ENCODE measurements at regions not wholly inside any gene's neighbourhood (a gene's known extent, or its start where the extent isn't known, plus 50 kb on each side); places are given as distances from the start of the nearest gene placed in this dataset.

DNA sequence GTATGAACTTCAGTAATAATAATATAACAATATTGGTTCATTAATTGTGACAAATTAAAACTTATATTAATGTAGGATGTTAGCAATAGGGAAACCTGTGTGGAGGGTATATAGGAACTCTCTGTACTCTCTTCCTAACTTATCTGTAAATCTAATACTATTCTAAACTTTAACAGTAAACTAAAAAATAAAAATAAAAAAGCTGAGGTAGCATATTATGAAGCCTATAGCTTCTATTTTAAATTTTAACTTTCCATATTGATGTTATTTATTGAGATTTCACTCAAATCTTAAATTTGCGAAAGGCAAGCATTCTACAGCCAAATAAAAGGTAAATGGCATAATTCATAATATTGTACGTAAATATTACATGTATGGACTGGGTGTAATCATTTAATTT, 326.4 kb downstream of the MEI4 start:
- DNase-seq (ENCODE audit: low spot score), result no peak

DNA sequence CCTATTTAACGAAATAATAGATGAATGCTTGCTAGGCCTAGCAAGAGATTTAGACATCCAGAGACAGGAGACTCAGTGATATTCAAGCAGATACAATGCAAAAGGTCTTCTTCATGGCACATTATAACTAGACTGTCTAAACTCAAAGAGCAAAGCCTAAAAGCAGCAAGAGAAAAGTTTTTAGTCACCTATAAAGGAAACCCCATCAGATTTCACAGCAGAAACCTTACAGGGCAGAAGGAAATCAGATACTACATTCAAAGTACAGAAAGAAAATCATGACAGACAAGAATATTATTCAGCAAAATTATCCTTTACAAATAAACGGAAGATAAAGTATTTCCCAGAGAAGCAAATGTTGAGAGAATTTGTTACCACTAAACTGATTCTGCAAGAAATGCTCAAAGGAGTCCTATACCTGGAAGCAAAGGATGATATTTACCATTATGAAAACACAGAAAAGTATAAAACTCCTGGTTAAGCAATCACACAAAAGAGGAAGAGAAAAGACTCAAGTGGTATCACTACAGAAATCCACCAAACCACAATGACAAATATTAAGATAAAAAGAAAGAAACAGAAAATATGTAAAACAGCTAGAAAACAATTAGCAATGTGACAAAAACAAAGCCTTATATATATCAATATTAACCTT, 333.7 kb downstream of the MEI4 start:
- no peak for DNase-seq (ENCODE audit: low spot score)

DNA sequence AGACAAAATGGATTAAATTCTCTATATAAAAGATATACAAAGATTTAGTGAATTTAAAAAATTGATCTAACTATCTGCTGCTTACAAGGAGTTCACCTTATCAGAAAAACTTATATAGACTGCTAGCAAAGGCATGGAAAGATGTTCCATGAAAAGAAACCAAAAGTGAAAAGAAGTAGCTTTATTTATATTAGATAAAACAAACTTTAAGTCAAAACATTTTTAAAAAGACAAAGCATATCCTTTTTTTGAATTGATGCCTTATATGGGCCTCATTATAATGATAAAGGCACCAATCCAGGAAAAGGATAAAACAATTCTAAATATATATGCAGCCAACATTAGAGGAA, 334.2 kb downstream of the MEI4 start:
- DNase-seq (ENCODE audit: low spot score), result no peak

DNA sequence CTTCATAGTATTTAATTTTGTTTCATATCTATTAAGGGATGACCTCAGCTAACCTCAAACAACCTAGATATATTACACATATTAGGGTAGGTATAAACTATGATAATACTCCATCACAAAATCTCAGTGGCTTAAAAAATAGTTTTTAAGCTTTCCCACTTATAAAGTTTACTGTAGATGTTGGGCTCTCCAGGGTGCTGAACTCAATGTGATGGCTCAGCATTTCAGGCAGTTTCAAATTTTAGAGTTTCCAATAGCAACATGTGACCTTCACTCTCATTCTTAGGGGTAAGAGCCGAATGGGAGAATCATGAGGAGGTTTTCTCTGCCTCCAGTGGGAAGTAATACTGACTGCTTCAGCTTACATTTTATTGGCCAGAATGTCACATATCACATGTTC, 357.3 kb downstream of the MEI4 start:
- DNase-seq (ENCODE audit: low spot score), result no peak

DNA sequence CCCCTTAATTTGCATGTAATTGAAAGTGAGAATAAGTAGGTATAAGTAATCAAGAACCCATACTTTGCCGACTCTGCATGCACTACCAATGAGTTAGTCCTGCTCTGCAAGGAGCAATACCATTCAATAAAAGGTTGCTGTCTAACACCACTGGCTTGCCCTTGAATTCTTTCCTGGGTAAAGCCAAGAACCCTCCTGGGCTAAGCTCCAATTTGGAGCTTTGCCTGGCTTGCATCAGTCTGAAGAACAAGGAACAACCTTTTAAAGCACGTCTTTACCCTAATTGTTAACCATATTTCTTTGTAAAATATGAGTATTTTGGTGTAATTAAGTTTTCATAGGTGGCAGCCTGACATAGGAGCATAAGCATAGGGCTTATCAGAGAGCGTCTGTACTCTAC, 367.7 kb downstream of the MEI4 start:
- DNase-seq (ENCODE audit: low spot score), result no peak

DNA sequence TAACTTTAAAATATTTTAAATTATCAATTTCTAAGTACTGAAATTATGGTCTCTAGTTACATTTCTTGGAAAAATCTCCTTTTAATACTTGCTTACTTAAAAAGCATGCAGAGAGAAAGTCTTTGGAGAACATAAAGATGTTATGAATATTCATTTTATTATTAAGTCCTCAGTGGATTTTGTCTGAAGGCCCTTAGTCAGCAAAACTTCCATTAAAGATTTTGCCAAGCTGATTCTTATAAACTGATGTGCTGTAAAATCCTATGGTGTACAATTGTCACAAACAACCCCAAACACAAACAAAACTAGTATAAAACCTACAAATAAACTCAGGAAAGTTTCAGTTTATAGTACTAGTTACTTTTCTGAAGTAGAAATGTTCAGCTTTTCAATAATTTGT, 372.7 kb downstream of the MEI4 start:
- no peak for DNase-seq (ENCODE audit: low spot score)

DNA sequence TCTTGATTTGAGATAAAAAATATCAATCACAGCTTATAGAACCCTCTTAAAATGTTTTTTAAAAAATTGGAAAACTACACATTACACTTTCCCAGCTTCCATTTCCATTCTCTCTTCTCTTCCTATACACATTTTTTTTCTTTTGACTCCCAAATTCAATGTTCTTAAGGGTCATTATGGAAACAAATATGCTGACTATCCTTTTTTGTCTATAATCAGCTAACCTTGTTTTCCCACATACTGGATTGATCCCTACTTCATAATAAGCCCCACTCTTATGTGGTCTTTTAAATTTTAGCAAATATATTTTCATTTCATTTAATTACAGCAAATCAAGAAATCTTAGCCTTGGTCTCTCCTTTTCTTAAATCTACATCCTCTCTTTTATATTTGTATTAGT, 378.4 kb downstream of the MEI4 start:
- DNase-seq (ENCODE audit: low spot score), result no peak

DNA sequence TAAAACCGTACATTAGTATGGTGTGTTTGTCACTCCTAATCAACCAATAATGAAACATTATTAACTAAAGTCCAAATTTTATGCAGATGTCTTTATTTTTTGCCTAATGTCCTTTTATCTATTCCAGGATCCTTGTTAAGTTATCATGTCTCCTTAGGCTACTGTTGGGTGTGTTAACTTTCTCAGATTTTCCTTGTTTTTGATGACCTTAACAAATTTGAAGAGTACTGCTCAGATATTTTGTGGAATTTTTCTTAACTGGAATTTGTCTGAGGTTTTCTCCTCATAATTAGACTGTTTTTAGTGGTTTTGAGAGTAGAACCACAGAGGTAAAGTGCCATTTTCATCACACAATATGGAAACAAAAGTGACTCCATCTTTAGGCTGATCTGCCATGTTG, 406.3 kb downstream of the MEI4 start:
- DNase-seq (ENCODE audit: low spot score), result no peak

DNA sequence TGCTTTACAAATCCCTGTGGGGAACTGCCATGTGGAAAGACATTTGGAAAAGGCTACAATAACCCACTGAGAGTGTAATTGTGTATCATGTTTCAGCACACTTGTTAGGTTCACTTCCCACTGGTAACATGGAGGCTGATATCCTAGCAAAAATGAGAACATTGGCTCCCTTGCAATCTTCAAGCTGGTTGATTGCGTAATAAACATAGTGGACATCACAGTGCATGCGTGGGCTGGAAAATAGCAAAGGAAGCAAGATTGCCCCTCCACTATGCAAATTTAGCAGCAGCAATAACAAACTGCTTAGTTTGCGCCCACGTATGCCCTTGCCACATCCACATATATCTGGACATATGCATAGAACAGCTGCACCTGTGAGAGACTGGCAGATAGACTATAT, 410.2 kb downstream of the MEI4 start:
- no peak for DNase-seq (ENCODE audit: low spot score)

DNA sequence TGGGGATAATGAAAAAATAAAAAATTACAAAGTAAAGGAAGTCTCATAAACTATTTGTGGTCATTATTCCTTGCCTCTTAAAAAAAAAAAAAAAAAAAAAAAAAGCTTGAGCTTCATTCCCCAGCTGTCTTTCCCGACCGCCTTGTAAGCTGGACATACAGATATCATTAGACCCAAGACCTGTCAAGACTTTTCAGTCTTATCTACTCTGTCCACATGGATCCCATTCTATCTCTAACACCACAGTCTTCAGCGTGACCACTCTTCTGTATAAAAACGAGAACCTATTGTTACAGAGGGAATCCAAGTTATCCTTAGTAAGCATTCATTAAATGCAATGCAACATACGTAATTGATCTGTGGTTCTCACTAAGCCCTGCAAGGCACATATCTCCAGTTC, 423.5 kb downstream of the MEI4 start:
- no peak for DNase-seq (ENCODE audit: low spot score)

DNA sequence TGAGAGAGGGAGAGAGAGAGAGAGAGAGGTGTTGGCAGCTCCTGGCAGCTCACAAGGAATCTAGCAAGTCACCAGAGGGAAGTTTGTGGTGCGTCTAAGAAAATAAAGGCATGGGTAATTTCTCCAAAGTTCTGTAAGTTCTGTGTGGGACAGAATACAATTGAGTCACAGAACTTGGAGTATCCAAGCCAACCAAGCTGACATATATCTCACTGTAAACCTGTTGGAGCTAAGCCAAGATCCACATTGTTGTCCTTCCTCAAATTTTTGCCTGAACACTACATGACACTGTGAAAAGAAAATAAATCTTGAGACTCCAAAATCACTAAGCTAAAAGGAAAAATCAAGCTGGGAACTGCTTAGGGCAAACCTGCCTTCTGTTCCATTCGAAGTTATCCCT, 436.7 kb downstream of the MEI4 start:
- no peak for DNase-seq (ENCODE audit: low spot score)

DNA sequence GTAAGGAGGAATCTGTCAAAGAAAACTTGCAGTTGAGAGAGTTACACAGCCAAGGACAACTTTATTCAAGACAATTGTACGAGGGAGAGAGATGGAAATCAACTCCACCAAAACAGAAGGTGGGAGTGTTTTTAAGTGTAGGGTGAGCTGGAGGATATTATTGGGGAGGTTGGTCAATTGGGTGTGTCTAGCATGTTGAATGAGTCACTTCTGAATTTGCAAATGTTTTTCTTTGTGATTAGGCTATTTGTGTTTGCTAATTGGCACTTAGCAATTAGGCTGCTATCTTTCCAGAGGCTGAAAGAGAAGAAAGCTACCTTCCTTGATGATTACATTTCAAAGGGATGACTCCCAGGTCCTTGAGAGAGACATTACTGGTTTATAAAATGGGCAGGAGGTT, 441.1 kb downstream of the MEI4 start:
- DNase-seq (ENCODE audit: low spot score), result no peak

DNA sequence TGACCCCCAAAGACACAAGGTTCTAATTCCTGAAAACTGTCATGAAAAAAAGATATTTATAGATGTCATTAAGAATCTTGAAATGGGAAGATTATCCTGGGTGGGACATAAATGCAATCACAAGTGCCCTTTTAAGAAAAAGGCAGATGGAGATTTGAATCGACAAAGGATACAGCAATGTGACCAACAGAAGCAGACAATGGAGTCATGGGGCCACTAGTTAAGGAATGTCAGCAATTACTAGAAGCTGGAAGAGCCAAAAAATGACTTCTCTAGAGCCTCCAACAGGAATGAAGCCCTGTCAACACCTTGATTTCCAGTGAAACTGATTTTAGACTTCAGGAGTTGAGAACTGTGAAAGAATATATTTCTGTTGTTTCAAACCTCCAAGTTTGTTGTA, 448.5 kb downstream of the MEI4 start:
- no peak for DNase-seq (ENCODE audit: low spot score)

DNA sequence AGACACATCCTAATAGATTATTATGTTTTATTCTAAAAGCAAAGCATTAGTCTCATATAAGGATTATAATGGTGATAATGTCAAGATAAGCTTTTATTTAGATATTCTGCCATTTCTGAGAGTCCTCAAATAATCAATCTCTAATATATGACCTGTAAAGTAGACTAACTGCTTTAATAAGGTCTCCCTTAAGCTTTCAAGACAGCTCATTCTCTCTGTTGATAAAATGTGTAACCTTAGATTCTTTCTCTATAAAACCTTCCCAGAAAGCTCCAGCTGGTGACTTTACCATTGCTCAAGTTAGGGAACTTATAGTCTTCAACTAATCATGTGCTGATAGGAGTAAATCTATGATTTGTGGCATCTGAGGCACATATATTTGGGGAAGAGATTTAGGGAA, 457.8 kb downstream of the MEI4 start:
- no peak for DNase-seq (ENCODE audit: low spot score)

DNA sequence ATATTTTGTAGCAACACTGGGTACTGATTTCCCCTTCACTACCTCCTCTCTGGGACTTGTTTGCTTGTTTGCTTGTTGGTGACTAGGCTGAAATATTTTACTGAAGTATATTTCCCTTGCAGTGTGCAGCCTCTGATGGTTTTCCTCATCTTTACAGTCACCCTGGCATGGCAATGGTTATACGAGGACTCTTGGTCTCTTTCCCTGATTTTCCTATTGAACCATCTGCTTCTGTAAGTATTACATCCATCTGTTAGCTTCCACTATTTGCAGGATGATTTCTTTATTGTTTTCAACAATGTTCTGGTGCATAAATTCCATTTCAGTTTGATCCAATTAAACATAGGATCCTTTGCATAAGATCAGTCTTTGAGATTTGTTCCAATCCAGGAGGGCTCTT, 465.1 kb downstream of the MEI4 start:
- DNase-seq (ENCODE audit: low spot score), result no peak

DNA sequence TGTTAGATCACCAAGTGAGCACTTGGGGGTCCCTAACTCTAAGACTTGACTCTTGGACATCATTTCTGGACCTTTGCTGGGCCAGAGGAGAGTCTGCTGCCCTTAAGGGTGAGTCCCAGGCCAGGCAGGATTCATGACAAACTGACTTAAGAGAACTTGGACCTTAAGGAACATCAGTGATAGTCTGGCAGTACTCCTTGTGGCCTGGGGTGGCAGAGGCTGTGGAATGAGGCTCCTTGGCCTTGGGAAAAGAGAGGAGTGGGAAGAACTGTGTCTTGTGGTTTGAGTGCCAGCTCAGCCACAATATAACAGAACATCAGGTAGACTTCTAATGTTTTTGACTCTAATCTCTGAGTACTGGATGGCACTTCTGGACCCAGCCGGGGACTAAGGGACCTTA, 478.7 kb downstream of the MEI4 start:
- DNase-seq (ENCODE audit: low spot score), result no peak

DNA sequence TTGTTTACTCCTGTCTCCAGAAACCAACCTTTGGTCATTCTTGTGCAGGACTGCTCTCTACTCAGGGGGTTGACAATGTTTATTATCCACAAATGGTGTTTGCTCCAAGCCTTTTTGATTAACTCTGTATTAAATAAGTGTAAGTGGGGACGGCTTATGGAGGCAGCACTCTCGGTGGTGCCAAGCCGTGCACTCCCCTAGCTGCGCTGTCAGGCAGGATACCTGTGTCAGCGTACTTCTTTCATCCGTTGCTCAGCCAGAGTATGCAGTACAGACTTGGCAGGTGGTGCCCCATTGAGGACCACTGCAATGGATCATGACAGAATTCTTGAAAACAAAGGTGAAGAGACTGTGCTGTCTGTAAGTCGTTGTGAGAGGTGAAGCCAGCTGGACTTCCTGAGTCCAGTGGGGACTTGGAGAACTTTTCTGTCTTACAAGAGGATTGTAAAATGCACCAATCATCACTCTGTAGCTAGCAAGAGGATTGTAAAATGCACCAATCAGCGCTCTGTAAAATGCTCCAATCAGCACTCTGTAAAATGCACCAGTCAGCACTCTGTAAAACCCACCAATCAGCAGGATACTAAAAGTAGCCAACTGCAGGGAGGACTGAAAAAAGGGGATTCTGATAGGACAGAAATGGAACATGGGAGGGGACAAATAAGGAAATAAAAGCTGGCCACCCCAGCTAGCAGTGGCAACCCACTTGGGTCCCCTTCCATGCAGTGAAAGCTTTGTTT, 480.0 kb downstream of the MEI4 start:
- DNase-seq (ENCODE audit: low spot score), result no peak

DNA sequence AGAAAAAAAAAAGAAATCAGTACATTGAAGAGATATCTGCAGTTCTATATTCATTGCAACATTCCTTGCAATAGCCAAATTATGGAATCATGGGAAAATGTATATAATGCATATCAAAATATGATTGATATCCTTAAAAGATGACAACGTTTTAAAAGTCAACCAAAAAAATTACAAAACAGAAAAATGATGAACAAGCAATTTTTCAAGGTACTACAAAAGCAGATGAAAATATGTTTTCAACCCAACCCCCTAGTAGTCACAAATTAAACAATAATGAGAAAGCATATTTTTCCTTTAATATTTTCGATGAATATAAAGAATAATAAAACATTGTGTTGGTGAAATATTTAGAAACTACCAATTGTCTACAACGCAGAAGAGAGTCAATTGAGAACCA, 497.6 kb downstream of the MEI4 start:
- DNase-seq (ENCODE audit: low spot score), result no peak

DNA sequence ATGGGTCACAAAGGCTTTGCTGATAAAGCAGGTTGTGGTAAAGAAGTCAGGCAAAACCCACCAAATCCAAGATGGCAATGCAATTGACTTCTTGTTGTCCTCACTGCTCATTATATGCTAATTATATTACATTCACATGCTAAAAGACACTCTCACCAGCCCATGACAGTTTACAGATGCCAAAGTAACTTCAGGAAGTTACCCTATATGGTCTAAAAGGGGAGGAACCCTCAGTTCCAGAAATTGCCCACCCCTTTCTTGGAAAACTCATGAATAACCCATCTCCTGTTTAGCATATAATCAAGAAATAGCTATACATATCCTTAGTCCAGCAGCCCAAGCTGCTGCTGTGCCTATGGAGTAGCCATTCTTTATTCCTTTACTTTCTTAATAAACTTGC, 501.1 kb downstream of the MEI4 start:
- DNase-seq (ENCODE audit: low spot score), result no peak

DNA sequence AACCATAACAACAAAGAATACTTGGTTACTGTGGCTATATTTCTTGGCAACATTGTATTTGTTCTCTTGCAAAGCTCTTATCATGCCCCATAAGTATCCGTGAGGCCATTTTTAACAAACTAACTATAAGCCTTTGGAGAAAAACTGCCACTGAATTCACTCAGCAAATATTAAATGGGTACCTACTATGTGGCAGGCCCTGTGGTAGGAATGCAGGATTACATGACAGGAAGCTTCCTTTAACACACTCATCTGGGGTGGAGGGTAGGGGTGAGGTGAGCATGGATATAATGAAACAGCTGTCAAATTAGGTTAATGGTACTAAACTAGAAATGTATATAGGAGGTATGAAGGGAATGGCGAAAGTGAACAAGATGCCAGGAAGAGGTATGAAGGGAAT, 504.8 kb downstream of the MEI4 start:
- no peak for DNase-seq (ENCODE audit: low spot score)

DNA sequence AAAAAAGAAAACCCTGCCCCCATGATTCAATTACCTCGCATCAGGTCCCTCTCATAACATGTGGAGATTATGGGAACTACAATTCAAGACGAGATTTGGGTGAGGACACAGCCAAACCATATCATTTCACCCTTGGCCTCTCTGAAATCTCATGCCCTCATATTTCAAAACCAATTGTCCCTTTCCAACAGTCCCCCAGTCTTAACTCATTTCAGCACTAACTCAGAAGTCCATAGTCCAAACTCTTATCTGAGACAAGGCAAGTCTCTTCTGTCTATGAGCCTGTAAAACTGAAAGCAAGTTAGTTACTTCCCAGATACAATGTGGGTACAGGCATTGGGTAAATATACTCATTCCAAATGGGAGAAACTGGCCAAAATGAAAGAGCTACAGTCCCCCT, 536.1 kb downstream of the MEI4 start:
- no peak for DNase-seq (ENCODE audit: low spot score)

DNA sequence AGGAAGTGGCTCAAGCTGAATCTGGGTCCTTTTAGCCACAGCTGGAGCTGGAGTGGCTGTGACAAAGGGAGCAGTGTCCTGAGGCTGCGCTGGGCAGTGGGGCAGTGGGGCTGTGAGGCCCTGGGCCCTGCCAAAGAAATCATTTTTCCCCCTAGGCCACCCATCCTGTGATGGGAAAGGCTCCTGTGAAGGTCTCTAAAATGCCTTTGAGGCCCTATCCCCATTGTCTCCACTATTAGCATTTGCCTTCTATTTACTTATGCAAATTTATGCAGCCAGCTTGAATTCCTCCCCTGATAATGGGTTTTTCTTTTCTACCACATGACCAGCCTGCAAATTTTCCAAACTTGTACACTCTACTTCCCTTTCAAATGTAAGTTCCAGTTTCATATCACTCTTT, 539.2 kb downstream of the MEI4 start:
- no peak for DNase-seq (ENCODE audit: low spot score)

DNA sequence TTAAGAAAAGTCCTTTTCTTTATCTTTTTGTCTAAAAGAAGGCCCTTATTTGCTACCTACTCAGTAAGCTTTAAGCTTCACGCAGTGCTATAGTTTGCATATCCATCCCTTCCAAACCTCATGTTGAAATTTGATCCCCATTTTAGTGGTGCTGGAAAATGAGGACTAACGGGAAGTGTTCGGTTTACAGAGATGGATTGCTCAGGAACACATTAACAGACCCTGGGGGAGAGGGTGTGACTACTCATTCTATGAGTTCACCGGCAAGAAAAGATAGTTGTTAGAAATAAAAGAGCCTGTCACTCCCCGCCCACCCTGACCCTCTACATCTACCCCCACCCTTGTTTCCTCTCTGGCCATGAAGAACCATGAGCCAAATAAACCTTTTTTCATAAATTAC, 546.2 kb downstream of the MEI4 start:
- DNase-seq (ENCODE audit: low spot score), result no peak

DNA sequence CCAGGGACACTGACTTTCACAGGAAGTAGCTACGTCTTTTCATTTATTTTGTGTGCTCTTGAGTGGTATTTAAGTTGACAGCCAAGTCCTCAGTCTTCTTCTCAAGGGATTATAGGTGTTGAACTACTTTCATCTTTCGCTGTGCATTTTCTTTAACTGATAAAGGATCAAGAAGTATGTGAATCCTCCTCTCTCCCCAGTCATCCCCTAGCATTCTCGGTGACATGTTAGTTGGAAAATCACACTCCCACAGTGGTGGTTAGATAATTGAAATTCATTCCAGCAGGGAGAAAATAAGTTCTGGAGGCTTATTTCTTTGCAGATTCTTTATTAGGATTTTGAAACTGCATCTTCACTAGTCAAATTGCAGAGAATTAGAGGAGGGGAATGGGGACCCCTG, 569.4 kb downstream of the MEI4 start:
- DNase-seq (ENCODE audit: low spot score), result no peak

Measured in hepatic stellate cell (primary cell).